HG03280 (cell line): ENCODE measurements at regions not wholly inside any gene's neighbourhood (a gene's known extent, or its start where the extent isn't known, plus 50 kb on each side); places are given as distances from the start of the nearest gene placed in this dataset.

Experiments
- ATAC-seq: cut with Tn5 transposase; IDR thresholded peaks from one replicate; pipeline ENCODE4 v1.9.1; 2021; ENCODE audit warnings: mild to moderate bottlenecking, moderate library complexity; ENCODE audit not compliant: unreplicated experiment

- ATAC-seq = no peak
Measured at GRCh38 chr7:132733860-132734259, 157.6 kb upstream of the PLXNA4 start.

DNA sequence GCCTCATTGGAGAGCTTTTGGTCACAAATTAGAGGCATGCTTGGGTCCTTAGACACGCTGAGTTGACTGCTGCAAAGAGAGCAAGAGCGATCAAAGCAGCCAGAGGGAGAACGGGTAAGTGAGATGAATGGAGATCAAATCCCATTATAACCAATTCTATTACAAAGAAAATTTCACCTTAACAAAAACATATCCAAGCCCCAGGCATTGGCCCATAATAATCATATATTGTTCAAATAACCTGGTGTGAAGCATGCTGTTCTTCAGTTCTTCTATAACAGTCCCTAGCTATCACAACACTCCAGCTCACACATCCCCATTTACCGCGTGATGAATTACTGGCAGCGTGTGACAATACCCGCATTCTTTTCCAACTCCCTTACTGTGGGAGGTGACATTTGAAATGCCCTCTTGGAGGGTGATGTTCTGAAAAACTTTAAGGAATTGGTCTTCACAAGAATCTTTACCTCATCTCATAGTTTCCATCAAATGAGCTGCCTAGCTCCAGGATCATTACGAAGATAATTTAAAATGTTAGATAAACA, 156.1 kb upstream of the PLXNA4 start:
- no peak for ATAC-seq

GRCh38 chr7:132730105-132730504, 153.8 kb upstream of the PLXNA4 start:
- ATAC-seq = no peak

GRCh38 chr7:132723506-132724081, 147.3 kb upstream of the PLXNA4 start:
- no peak for ATAC-seq

DNA sequence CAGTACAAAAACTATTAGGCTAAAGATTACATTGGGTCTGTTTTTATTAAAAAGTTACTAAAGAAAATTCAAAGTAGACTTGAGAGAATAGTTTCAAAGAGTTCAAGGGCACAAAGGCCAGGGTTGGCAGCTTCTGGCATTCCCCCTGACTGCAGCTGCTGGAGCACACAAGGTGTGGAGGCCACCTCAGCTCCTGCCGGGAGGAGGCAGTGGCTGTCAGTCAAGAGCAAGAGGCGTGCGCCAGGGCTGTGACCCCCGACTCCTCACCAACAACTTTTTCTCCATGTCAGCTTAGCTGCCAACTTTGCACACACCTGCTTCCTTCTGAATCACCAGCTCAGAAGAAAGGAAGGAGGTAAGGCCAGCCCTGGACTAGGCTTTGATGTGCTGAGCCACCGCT, 144.6 kb upstream of the PLXNA4 start:
- no peak for ATAC-seq

GRCh38 chr7:132713893-132714292, 137.6 kb upstream of the PLXNA4 start:
- ATAC-seq = no peak

- no peak for ATAC-seq
Measured at GRCh38 chr7:132709971-132710567, 133.8 kb upstream of the PLXNA4 start.

GRCh38 chr7:132708470-132708869, 132.2 kb upstream of the PLXNA4 start:
- no peak for ATAC-seq

DNA sequence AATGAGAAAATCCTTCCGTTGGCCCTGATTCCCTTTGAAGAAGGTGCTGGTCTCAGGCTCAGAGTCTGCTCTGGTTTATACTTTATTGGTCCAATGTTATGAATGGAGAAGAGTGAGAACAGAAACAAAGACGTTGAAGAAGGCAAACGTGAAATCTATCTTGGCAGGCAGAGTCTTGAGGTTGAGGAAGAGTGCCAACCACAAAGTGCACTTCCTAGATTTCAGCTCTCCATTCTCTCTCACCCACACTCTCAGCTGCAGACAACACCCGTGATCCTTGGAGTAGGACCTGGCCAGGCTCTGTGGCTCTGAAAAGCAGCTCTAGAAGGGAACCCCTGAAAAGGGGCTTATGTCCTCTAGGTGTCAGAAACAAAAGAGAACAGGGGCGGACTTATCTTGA, 128.9 kb upstream of the PLXNA4 start:
- no peak for ATAC-seq

- no peak for ATAC-seq
Measured at GRCh38 chr7:132703742-132704141, 127.5 kb upstream of the PLXNA4 start.

DNA sequence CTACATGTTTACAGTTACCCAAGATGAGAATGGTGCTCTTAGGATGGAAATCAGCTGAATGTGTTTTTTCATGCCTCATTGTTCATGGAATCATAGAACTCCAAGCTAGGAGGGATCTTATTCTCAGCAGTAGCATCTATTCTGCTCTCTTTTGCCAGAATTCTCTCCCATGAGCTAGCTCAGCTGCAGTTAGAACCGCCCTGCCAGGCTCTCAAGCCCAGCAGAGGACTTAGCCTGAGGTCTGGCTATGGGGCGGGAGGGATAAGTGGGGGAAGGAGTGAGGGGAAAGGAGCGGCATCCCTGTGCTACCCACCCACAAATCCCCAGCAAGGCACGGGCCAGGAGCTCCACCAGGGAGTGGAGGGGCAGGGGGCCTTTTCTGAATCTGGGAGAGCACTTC, 120.7 kb upstream of the PLXNA4 start:
- ATAC-seq = no peak

- ATAC-seq = no peak
Measured at GRCh38 chr7:132696332-132696731, 120.1 kb upstream of the PLXNA4 start.

DNA sequence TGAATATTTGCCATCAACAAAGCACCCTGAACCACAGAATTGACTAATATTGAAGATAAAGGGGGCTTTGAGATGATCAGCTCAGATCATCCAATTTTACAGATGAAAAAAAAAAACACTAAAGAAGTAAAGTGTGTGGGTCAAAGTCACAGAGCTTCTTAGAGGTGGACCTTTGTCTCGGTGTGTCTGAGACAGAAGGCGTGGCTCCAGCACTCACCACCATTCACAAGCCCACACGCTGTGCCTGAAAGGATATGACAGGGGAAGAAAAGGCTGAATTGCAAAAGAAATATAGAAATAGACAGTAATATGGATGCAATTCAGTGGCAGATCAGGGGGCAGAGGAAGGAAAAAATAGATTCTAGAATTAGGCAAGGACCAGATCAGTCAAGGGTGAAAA, 114.9 kb upstream of the PLXNA4 start:
- no peak for ATAC-seq

DNA sequence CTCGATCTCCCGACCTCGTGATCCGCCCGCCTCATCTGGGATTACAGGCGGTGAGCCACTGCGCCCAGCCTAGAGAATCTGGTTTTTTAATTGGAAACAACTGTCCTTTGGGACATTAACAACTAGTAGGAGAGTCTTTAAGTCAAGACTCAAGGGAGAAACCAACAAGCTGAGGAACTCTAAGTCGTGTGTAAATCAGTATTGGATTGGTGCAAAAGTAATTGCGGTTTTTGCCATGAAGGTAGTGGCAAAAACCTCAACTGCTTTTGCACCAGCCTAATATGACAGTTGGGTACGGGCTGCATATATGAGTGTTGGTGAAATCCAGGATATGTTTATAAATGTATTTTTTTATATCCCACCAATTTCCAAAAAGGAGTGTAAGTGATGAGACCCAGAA, 113.9 kb upstream of the PLXNA4 start:
- no peak for ATAC-seq

- ATAC-seq = no peak
Measured at GRCh38 chr7:132687981-132688383, 111.7 kb upstream of the PLXNA4 start.

GRCh38 chr7:132687016-132687415, 110.7 kb upstream of the PLXNA4 start:
- no peak for ATAC-seq

- ATAC-seq = no peak
Measured at GRCh38 chr7:132685277-132685676, 109.0 kb upstream of the PLXNA4 start.

GRCh38 chr7:132683896-132684690, 107.8 kb upstream of the PLXNA4 start:
- ATAC-seq = no peak

GRCh38 chr7:132681951-132682350, 105.7 kb upstream of the PLXNA4 start:
- ATAC-seq = no peak

- no peak for ATAC-seq
Measured at GRCh38 chr7:132680590-132680989, 104.3 kb upstream of the PLXNA4 start.

DNA sequence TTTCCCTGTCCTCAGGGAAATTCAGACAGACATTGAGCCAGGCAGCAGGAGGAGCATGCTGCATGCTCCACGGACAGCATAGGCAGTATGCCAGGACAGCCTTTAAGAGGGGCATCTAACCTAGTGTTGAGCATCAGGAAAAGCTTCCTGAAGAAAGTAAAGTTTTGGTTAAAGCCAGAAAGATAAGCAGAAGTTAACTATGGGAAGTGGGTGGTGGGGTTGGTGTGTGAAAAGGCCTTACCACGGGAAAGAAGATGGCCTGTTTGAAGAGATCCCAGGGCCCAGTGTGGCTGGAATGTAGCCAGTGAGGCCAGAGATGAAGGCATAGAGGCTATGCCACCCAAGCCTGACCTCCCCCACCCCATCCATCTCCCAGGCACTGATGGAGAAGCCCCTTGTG, 102.4 kb upstream of the PLXNA4 start:
- ATAC-seq = no peak

- ATAC-seq = no peak
Measured at GRCh38 chr7:132677918-132678317, 101.6 kb upstream of the PLXNA4 start.
